Gastroesophageal sphincter (tissue), 4 donors: ENCODE measurements at regions not wholly inside any gene's neighbourhood (a gene's known extent, or its start where the extent isn't known, plus 50 kb on each side); places are given as distances from the start of the nearest gene placed in this dataset.
"Not testable (repeated sequence)": the region's sequence is repeated elsewhere in the genome, so short reads cannot be mapped to it uniquely, and the experiment has no call there.

Source experiments
- ATAC-seq: fragments of 150-250 bp; one replicate; pipeline ENCODE4 v1.9.1; 2016; ENCODE audit warnings: mild to moderate bottlenecking, moderate library complexity
- H3K27ac ChIP-seq, 4 donors: fragments of 200-600 bp; sonication (generic) in 3 of 4; 1 replicate in 3 of 4; 2 replicates in 1 of 4; pipeline ENCODE4 v1.5.1; 2016 to 2019
- H3K27me3 ChIP-seq: fragments of 200-600 bp; sonication (generic); one replicate; pipeline ENCODE4 v1.5.1; 2019
- H3K36me3 ChIP-seq, 2 donors: fragments of 200-600 bp; sonication (generic); one replicate each; pipeline ENCODE4 v1.5.1; 2019; ENCODE audit warnings: control low read depth in 1 of 2
- H3K4me1 ChIP-seq, 3 donors: fragments of 200-600 bp; sonication (generic); 1 replicate in 2 of 3; 2 replicates in 1 of 3; pipeline ENCODE4 v1.5.1; 2016 to 2019; ENCODE audit warnings: control low read depth in 2 of 3
- H3K4me3 ChIP-seq, 2 donors: fragments of 200-600 bp; sonication (generic); one replicate each; pipeline ENCODE4 v1.5.1; 2019; ENCODE audit warnings: mild to moderate bottlenecking in 1 of 2, moderate library complexity in 1 of 2
- H3K9me3 ChIP-seq, 3 donors: fragments of 200-600 bp; sonication (generic); one replicate each; pipeline ENCODE4 v1.5.1; 2017 to 2019; ENCODE audit warnings: control low read depth in 2 of 3
- EP300 ChIP-seq: sonication (generic); formaldehyde crosslinking; IDR thresholded peaks from one replicate; pipeline ENCODE4 v1.6.1; 2017; ENCODE audit warnings: antibody characterized with exemption, mild to moderate bottlenecking
- POLR2A ChIP-seq, 2 donors: fragments of 450-650 bp; IDR thresholded peaks; one replicate each; pipeline ENCODE4 v1.6.1; 2017; ENCODE audit warnings: antibody characterized with exemption in 2 of 2, mild to moderate bottlenecking in 2 of 2, moderate library complexity in 1 of 2
- POLR2AphosphoS5 ChIP-seq: sonication (generic); formaldehyde crosslinking; IDR thresholded peaks from one replicate; pipeline ENCODE4 v1.6.1; 2017; ENCODE audit warnings: antibody characterized with exemption
- WGBS, 2 donors: methylation state at CpG; one replicate each; pipeline ENCODE4 v1.1.5; 2018; ENCODE audit warnings: low coverage in 1 of 2; 5-methylcytosine and 5-hydroxymethylcytosine counted together
- TF ChIP-seq, protein P1 (sequence below), 4 experiments: fragments of 200-600 bp in 2 of 4; fragments of 450-650 bp in 2 of 4; sonication (generic) in 1 of 4; IDR thresholded peaks; one replicate each; pipeline ENCODE4 v1.5.1; 2017 to 2019; ENCODE audit warnings: antibody characterized with exemption in 4 of 4, mild to moderate bottlenecking in 2 of 4, moderate library complexity in 2 of 4

DNA sequence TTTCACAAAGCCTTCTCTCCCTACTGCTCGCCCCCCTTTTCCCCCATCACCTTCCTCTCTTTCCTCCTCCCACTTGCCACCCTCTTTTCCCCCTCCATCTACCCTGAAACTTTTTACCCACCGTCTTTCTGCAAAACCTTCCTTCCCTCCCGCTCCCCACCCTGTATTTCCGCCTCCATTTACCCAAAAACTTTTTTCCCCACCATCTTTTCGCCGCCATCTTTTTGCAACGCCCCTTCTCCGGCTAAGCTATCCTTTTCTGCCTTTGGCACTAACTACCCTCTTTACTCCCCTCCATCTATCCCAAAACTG, 205.2 kb upstream of the WSB1 start:
- no peak for ATAC-seq
- H3K4me3 ChIP-seq, result no peak overlapping the region
- no peaks in the 10 kb centered on the region for H3K9me3 ChIP-seq
- no peaks in the 10 kb centered on the region for H3K4me1 ChIP-seq
- no peak for TF ChIP-seq POLR2A (IDR thresholded peaks at IDR 0.05)
- TF ChIP-seq POLR2AphosphoS5, result no peak
- TF ChIP-seq EP300, result no peak
- TF ChIP-seq, protein P1, sequence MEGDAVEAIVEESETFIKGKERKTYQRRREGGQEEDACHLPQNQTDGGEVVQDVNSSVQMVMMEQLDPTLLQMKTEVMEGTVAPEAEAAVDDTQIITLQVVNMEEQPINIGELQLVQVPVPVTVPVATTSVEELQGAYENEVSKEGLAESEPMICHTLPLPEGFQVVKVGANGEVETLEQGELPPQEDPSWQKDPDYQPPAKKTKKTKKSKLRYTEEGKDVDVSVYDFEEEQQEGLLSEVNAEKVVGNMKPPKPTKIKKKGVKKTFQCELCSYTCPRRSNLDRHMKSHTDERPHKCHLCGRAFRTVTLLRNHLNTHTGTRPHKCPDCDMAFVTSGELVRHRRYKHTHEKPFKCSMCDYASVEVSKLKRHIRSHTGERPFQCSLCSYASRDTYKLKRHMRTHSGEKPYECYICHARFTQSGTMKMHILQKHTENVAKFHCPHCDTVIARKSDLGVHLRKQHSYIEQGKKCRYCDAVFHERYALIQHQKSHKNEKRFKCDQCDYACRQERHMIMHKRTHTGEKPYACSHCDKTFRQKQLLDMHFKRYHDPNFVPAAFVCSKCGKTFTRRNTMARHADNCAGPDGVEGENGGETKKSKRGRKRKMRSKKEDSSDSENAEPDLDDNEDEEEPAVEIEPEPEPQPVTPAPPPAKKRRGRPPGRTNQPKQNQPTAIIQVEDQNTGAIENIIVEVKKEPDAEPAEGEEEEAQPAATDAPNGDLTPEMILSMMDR (IDR thresholded peaks at IDR 0.05), result no peak
- no peaks in the 10 kb centered on the region for H3K36me3 ChIP-seq
- H3K27ac ChIP-seq, result no peak overlapping the region
- WGBS, 2 donors, result 43 to 57% methylated on average over 7 to 8 of the region's 8 CpGs
- H3K27me3 ChIP-seq, result peaks cover 5% of the 10 kb centered on the region

DNA sequence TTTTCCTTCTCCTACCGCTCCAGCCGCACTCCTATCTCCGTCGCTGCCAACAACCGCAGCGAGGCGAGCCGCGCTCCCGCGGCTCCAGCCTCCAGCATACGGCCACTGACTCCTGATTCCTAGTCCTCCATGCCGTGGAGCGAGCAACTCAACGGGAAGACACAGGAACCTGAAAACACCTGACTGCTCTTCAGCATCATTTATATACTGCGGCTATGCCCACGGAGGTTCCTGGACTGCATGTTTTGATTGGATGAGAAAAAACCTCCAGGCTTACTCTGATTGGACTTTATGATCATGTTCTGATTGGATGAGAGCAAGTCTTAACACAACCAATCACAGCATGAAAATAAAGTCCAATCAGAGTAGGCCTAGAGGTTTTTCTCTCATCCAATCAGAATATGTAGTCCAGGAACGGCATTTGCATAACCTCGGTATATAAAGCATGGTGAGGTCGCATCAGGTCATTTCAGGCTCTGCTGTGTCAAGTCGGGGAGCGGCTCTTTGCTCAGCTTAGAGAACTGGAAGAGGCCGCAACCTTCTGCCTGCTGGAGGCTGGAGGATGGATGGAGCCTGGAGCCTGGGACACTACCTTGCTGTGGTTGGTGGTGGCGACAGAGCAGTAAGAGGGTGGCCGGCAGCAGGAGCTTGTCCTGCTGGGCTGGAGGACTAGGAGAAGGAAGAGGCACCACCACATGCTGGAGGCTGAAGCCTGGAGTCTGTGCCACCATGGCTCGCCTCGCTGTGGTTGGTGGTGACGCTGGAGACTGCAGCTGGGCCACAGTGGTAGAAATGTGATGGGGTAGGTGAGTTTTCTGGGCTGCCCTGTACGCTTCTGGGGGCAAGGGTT, 204.6 kb upstream of the WSB1 start:
- not testable (repeated sequence) for H3K27ac ChIP-seq, H3K36me3 ChIP-seq, H3K4me1 ChIP-seq, H3K27me3 ChIP-seq, ATAC-seq, H3K4me3 ChIP-seq, H3K9me3 ChIP-seq
- WGBS, 2 donors, result 42 to 45% methylated on average over 11 to 20 of the region's 29 CpGs

DNA sequence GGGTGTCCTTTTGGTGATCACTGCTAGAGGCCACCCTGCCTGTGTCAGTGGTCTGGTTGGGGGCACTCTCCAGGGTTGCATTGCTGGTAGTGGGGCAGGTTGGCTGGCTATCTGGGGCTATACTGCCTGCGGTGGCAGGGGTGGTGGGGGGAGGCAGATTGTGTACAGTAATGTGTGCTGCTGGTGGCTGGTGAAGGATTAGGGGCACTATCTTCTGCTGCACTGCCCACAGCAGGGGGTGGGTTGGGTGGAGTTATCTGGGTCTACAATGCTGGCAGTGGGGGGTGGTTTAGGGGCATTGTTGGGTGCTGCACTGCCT, 204.0 kb upstream of the WSB1 start:
- H3K27ac ChIP-seq, result no peak overlapping the region
- no peak for ATAC-seq
- H3K36me3 ChIP-seq, result no peaks in the 10 kb centered on the region
- no CpG with 5 or more reads among the region's 1 CpG for WGBS, 2 donors
- TF ChIP-seq, protein P1 (IDR thresholded peaks at IDR 0.05), result no peak
- TF ChIP-seq POLR2AphosphoS5, result no peak
- no peak for TF ChIP-seq POLR2A (IDR thresholded peaks at IDR 0.05)
- TF ChIP-seq EP300, result no peak
- no peaks in the 10 kb centered on the region for H3K9me3 ChIP-seq
- H3K4me1 ChIP-seq, result no peaks in the 10 kb centered on the region
- no peak overlapping the region for H3K4me3 ChIP-seq
- peaks cover 6% of the 10 kb centered on the region for H3K27me3 ChIP-seq

DNA sequence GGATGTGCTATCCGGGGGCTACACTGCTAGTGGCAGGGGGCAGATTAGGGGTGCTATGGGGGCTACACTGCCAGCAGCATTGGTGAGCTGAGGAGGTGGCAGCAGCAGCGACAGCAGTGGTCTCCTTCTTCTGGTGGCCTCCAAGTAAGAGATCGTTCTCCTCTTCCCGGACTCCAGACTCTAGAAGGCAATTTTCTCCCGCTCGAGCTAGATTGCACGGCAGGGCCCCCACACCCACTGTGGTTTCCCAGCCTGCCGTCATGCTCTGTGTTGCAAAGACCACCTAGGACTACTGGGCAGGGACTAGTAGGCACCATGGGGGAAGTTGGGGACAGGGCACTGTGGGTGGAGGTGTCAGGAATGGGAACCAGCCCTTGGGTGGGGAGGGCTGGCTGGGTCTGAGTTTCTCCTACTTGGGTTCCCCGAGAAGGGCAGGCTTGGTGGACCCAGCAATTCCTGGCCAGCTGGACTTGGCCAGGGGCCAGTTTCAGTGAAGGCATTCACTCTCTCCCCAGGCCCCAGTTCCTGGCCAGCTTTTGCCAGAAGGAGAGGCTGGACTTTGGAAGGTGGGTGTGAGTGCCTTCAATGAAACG, 203.4 kb upstream of the WSB1 start:
- not testable (repeated sequence) for H3K9me3 ChIP-seq, H3K27me3 ChIP-seq, ATAC-seq, H3K4me1 ChIP-seq, H3K27ac ChIP-seq, H3K4me3 ChIP-seq, H3K36me3 ChIP-seq
- WGBS, 2 donors, result no CpG with 5 or more reads among the region's 10 CpGs

DNA sequence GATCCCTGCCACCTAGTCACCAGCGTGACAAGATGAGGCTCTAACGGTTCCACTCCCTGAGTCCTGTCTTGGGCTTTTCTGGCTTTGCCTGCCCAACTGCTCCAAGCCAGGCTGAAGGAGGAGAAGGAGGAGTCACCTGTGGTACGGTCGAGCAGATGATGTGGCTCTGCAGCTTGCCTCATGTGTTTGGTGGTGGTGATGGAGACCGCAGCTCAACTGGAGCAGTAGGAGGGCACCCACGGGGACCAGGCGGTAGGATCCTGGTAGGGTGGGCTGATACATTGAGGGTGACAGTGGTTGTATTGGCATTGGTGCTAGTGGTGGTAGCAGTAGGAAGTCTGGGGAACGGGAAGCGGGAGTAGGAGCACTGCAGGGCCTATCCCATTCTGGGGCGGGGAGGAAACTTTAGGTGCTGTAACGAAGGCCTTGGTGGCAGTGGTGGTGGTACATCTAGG, 202.8 kb upstream of the WSB1 start:
- no peak for ATAC-seq
- WGBS, 2 donors, result 80 to 90% methylated on average over 2 to 8 of the region's 11 CpGs
- Histone ChIP-seq H3K4me3 (no peak overlapping the region), H3K27ac (no peak overlapping the region), H3K9me3 (no peaks in the 10 kb centered on the region), H3K27me3 (peaks cover 6% of the 10 kb centered on the region), H3K4me1 (no peaks in the 10 kb centered on the region), H3K36me3 (no peaks in the 10 kb centered on the region)
- TF ChIP-seq EP300 (no peak), POLR2A (IDR thresholded peaks at IDR 0.05) (no peak), POLR2AphosphoS5 (no peak)
- TF ChIP-seq, protein P1 (IDR thresholded peaks at IDR 0.05), result no peak

DNA sequence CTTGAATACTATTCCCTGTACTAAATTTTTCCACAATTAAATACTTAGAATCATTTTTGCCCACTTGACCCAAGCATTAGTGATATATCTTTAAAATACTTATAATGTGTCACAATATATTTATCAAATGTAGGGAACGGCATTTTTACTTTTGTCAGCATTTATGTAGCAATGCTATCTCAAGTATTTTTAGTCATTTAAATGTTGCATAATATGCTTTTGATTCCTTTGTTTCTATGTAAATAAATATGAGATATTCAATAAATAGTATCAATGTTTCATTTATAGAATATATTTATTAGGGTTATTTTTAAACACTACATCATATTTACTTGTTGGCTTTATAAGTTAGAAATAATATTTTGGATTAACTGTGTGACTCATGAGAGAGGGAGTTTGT, 199.7 kb upstream of the WSB1 start:
- H3K9me3 ChIP-seq, H3K4me3 ChIP-seq, ATAC-seq, H3K36me3 ChIP-seq, H3K27ac ChIP-seq, H3K4me1 ChIP-seq, H3K27me3 ChIP-seq: not testable (repeated sequence)
- WGBS, 2 donors, result 77 to 94% methylated on average over 1 of the region's 1 CpG

DNA sequence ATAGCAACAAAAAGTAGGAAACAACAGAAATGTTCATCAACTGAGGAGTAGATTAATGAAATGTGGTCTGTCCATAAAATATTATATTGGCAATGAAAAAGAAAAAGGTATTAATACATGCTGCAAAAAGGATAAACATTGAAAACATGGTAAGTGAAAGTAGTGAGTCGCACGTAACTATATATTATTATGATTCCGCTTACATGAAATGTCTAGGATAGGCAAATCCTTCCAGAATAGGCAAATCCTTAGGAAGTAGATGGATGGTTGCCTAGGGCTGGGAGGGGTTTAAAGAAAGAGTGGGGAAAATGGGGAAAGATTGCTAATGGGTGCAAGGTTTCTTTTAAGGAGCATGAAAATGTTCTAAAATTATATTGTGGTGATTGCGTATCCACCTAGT, 198.1 kb upstream of the WSB1 start:
- not testable (repeated sequence) for H3K9me3 ChIP-seq, ATAC-seq, H3K27me3 ChIP-seq, H3K36me3 ChIP-seq, H3K27ac ChIP-seq, H3K4me1 ChIP-seq, H3K4me3 ChIP-seq
- WGBS, 2 donors, result 82 to 85% methylated on average over 4 of the region's 4 CpGs

DNA sequence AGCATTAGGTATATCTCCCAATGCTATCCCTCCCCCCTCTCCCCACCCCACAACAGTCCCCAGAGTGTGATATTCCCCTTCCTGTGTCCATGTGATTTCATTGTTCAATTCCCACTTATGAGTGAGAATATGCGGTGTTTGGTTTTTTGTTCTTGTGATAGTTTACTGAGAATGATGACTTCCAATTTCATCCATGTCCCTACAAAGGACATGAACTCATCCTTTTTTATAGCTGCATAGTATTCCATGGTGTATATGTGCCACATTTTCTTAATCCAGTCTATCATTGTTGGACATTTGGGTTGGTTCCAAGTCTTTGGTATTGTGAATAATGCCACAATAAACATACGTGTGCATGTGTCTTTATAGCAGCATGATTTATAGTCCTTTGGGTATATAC, 194.6 kb upstream of the WSB1 start:
- not testable (repeated sequence) for H3K27ac ChIP-seq, ATAC-seq, H3K36me3 ChIP-seq, H3K9me3 ChIP-seq, H3K4me1 ChIP-seq, H3K27me3 ChIP-seq, H3K4me3 ChIP-seq
- 75% methylated on average over 2 of the region's 2 CpGs; no CpG with 5 or more reads in 1 of the 2 donors for WGBS, 2 donors

DNA sequence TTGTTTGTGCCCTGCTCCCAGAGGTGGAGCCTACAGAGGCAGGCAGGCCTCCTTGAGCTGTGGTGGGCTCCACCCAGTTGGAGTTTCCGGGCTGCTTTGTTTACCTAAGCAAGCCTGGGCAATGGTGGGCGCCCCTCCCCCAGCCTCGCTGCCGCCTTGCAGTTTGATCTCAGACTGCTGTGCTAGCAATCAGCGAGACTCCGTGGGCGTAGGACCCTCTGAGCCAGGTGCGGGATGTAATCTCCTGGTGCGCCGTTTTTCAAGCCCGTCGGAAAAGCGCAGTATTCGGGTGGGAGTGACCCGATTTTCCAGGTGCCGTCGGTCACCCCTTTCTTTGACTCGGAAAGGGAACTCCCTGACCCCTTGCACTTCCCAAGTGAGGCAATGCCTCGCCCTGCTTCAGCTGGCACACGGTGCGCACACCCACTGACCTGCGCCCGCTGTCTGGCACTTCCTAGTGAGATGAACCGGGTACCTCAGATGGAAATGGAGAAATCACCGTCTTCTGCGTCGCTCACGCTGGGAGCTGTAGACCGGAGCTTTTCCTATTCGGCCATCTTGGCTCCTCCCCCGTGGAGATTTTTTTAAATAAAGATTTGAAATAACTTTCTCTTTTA, 189.2 kb upstream of the WSB1 start:
- H3K27ac ChIP-seq, H3K36me3 ChIP-seq, H3K27me3 ChIP-seq, H3K4me1 ChIP-seq, ATAC-seq, H3K9me3 ChIP-seq, H3K4me3 ChIP-seq: not testable (repeated sequence)
- 90 to 91% methylated on average over 10 to 13 of the region's 31 CpGs for WGBS, 2 donors
